Glutamatergic neuron (in vitro differentiated cells): ENCODE measurements at regions not wholly inside any gene's neighbourhood (a gene's known extent, or its start where the extent isn't known, plus 50 kb on each side); places are given as distances from the start of the nearest gene placed in this dataset.
"Not testable (repeated sequence)": the region's sequence is repeated elsewhere in the genome, so short reads cannot be mapped to it uniquely, and the experiment has no call there.

Experiments used
- DNase-seq: peaks from one replicate; pipeline ENCODE4 v3.0.0; 2022
- H3K27ac Mint-ChIP-seq: one replicate; pipeline ENCODE4 v1.8.0; 2020; ENCODE audit warnings: mild to moderate bottlenecking, mixed read lengths, inconsistent platforms; ENCODE audit not compliant: unreplicated experiment
- H3K27me3 Mint-ChIP-seq: one replicate; pipeline ENCODE4 v1.8.0; 2020; ENCODE audit warnings: mild to moderate bottlenecking, moderate library complexity, mixed read lengths, inconsistent platforms; ENCODE audit not compliant: unreplicated experiment
- H3K36me3 Mint-ChIP-seq: one replicate; pipeline ENCODE4 v1.8.0; 2020; ENCODE audit warnings: mild to moderate bottlenecking, mixed read lengths, inconsistent platforms; ENCODE audit not compliant: unreplicated experiment
- H3K4me1 Mint-ChIP-seq: one replicate; pipeline ENCODE4 v1.8.0; 2020; ENCODE audit warnings: mild to moderate bottlenecking, low read depth, mixed read lengths, inconsistent platforms; ENCODE audit not compliant: unreplicated experiment
- H3K4me3 Mint-ChIP-seq: one replicate; pipeline ENCODE4 v1.8.0; 2020; ENCODE audit warnings: mild to moderate bottlenecking, mixed read lengths, inconsistent platforms; ENCODE audit not compliant: unreplicated experiment
- H3K9me3 Mint-ChIP-seq: one replicate; pipeline ENCODE4 v1.8.0; 2020; ENCODE audit warnings: mild to moderate bottlenecking, moderate library complexity, mixed read lengths, inconsistent platforms; ENCODE audit not compliant: unreplicated experiment
- CTCF ChIP-seq: fragments of 200-600 bp; sonication (generic); IDR thresholded peaks from one replicate; pipeline ENCODE4 v1.5.0; 2021; ENCODE audit not compliant: partially characterized antibody, unreplicated experiment

DNA sequence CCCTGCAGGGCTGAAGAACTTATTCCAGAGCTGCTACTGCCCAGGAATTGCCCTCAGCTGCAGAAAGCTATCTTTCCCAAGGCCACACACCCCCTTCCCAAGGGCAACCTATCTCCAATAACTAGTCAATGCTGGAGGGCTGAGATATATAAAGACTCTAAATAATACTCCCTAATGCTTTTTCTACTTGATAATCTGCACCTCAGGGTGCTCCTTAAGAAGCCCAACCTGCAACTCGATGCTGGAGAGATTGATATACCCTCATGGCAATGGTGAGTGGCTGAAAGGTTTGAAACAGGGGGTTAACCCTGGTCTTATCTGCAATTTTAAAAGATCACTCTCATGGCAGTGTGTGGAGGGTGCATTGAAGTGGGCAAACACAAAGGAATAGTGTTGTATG, 142.7 kb upstream of the APC start:
- no peak for DNase-seq
- Mint-ChIP-seq H3K36me3 (no peaks in the 10 kb centered on the region), H3K4me3 (no peak overlapping the region), H3K27ac (no peak overlapping the region), H3K4me1 (peaks cover 37% of the 10 kb centered on the region), H3K9me3 (peaks cover 11% of the 10 kb centered on the region), H3K27me3 (peaks cover 13% of the 10 kb centered on the region)
- TF ChIP-seq CTCF = no peak

DNA sequence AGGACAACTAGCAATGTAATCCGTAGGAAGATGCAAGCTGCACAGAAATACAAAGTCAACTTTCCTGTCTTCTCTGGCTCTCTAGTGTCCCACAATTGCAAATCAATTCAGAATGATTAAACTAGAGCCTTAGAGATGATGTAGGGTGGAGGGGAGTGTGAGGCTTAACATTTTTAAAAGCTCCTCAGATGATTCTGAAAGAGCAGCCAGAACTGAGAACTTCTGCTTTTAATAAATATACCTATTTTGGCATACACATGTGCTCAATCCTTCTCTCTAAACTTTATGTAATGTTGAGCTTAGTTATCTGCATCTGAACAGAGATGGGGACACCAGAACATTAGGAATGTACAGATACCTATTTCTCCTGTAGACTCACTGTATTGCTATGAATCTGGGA, 139.9 kb upstream of the APC start:
- H3K9me3 Mint-ChIP-seq = peaks cover 12% of the 10 kb centered on the region
- DNase-seq = no peak
- H3K27me3 Mint-ChIP-seq = peaks cover 11% of the 10 kb centered on the region
- H3K4me1 Mint-ChIP-seq = peaks cover 44% of the 10 kb centered on the region
- TF ChIP-seq CTCF = no peak
- no peaks in the 10 kb centered on the region for H3K36me3 Mint-ChIP-seq
- H3K27ac Mint-ChIP-seq = peak overlapping the region; percentile 87
- no peak overlapping the region for H3K4me3 Mint-ChIP-seq

DNA sequence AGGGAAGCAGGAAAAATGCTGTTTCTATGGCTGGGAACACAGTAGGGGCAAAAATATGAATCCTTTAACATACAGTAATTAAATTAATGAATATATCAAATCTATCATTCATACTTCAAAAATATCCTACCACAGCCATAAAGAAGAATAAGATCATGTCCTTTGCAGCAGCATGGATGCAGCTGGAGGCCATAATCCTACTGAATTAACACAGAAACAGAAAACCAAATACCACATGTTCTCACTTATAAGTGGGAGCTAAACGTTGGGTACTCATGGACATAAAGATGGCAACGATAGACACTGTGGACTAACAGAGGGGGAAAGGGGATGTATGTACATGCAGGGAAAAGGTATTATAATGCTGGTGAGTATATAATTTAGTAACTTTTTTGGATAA, 137.2 kb upstream of the APC start:
- not testable (repeated sequence) for H3K9me3 Mint-ChIP-seq, H3K27me3 Mint-ChIP-seq, H3K4me3 Mint-ChIP-seq, H3K27ac Mint-ChIP-seq, DNase-seq, H3K36me3 Mint-ChIP-seq
- H3K4me1 Mint-ChIP-seq = peaks cover 58% of the 10 kb centered on the region

- no peak for DNase-seq
- H3K27ac Mint-ChIP-seq = peak overlapping the region; percentile 73
- no peaks in the 10 kb centered on the region for H3K27me3 Mint-ChIP-seq
- peaks cover 26% of the 10 kb centered on the region for H3K4me1 Mint-ChIP-seq
- no peaks in the 10 kb centered on the region for H3K36me3 Mint-ChIP-seq
- TF ChIP-seq CTCF = no peak
- peaks cover 3% of the 10 kb centered on the region for H3K9me3 Mint-ChIP-seq
- no peak overlapping the region for H3K4me3 Mint-ChIP-seq
These were observed 132.7 kb upstream of the APC start for GRCh38 chr5:112604732-112605630.

DNA sequence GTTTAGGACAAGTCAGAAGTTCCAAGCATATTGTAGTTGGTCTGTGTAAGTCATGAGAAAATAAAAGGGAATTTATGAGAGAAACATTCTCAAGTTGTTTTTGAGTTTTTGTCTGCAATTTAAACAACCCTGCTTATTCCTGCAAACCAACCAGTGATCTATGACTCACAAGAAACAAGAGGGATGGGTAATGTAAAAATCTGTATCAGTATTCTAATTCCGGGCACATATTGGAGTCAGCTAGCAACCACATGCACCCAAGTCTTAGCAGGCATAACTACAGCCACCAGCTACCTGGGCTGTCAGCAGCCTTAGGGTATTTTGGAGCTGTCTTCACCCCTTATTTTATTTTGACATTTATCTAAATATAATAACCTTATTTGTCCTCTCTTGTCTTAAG, 128.7 kb upstream of the APC start:
- H3K4me3 Mint-ChIP-seq = no peak overlapping the region
- H3K4me1 Mint-ChIP-seq = peaks cover 11% of the 10 kb centered on the region
- DNase-seq = no peak
- H3K36me3 Mint-ChIP-seq = no peaks in the 10 kb centered on the region
- TF ChIP-seq CTCF = no peak
- no peaks in the 10 kb centered on the region for H3K27me3 Mint-ChIP-seq
- H3K27ac Mint-ChIP-seq = no peak overlapping the region
- no peaks in the 10 kb centered on the region for H3K9me3 Mint-ChIP-seq
